ENCODE measurements at regions not wholly inside any gene's neighbourhood (a gene's known extent, or its start where the extent isn't known, plus 50 kb on each side); places are given as distances from the start of the nearest gene placed in this dataset.

GRCh38 chr7:42426163-42426562 is 189.2 kb upstream of the GLI3 start:
- Histone ChIP-seq H3K4me2 (ENCODE audit: low read length) (no peak overlapping the region), H3K79me2 (replicated peaks; ENCODE audit: insufficient read depth, low read length) (no peaks in the 10 kb centered on the region), H3K9me3 (ENCODE audit: low read length) (no peaks in the 10 kb centered on the region), H3K27ac (ENCODE audit: low read length) (no peak overlapping the region), H3F3A (ENCODE audit: insufficient read depth, low read length, poor library complexity, severe bottlenecking) (no peaks in the 10 kb centered on the region), H3K36me3 (ENCODE audit: insufficient read depth, low read length) (no peaks in the 10 kb centered on the region), H3K9ac (ENCODE audit: low read length) (no peak overlapping the region), H3K9me2 (ENCODE audit: insufficient read depth, low read length) (no peaks in the 10 kb centered on the region), H3K4me3 (ENCODE audit: low read length) (no peak overlapping the region), H2AFZ (ENCODE audit: low read depth, low read length) (no peak overlapping the region), H3K27me3 (ENCODE audit: insufficient read depth, low read depth, low read length) (no peaks in the 10 kb centered on the region), H4K20me1 (ENCODE audit: insufficient read depth) (no peaks in the 10 kb centered on the region)
- no peak for TF ChIP-seq EP300 (conservative IDR thresholded peaks at IDR 0.05; ENCODE audit: poor library complexity, severe bottlenecking)
- TF ChIP-seq REST (IDR thresholded peaks at IDR 0.05; ENCODE audit: borderline replicate concordance): no peak
- TF ChIP-seq SMC3 (conservative IDR thresholded peaks at IDR 0.05; ENCODE audit: poor library complexity): no peak
- no peak for TF ChIP-seq RAD21 (conservative IDR thresholded peaks at IDR 0.05)

- H3K9me3 ChIP-seq (ENCODE audit: low read length): no peaks in the 10 kb centered on the region
- TF ChIP-seq REST (IDR thresholded peaks at IDR 0.05; ENCODE audit: borderline replicate concordance) (no peak), MXI1 (conservative IDR thresholded peaks at IDR 0.05; ENCODE audit: poor library complexity, severe bottlenecking) (no peak), EZH2 (IDR thresholded peaks at IDR 0.05; ENCODE audit: borderline replicate concordance, insufficient read depth, low read length, poor library complexity, severe bottlenecking) (no peak), SMC3 (conservative IDR thresholded peaks at IDR 0.05; ENCODE audit: poor library complexity) (no peak), TAF1 (IDR thresholded peaks at IDR 0.05; ENCODE audit: low read depth) (no peak), EP300 (conservative IDR thresholded peaks at IDR 0.05; ENCODE audit: poor library complexity, severe bottlenecking) (no peak), RAD21 (conservative IDR thresholded peaks at IDR 0.05) (no peak), POLR2AphosphoS5 (IDR thresholded peaks at IDR 0.05) (no peak)
- TF ChIP-seq, protein P1, sequence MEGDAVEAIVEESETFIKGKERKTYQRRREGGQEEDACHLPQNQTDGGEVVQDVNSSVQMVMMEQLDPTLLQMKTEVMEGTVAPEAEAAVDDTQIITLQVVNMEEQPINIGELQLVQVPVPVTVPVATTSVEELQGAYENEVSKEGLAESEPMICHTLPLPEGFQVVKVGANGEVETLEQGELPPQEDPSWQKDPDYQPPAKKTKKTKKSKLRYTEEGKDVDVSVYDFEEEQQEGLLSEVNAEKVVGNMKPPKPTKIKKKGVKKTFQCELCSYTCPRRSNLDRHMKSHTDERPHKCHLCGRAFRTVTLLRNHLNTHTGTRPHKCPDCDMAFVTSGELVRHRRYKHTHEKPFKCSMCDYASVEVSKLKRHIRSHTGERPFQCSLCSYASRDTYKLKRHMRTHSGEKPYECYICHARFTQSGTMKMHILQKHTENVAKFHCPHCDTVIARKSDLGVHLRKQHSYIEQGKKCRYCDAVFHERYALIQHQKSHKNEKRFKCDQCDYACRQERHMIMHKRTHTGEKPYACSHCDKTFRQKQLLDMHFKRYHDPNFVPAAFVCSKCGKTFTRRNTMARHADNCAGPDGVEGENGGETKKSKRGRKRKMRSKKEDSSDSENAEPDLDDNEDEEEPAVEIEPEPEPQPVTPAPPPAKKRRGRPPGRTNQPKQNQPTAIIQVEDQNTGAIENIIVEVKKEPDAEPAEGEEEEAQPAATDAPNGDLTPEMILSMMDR (IDR thresholded peaks at IDR 0.05; ENCODE audit: poor library complexity, severe bottlenecking): no peak
- no peak overlapping the region for H3K4me2 ChIP-seq (ENCODE audit: low read length)
- no peak overlapping the region for H3K27ac ChIP-seq (ENCODE audit: low read length)
- H3K9ac ChIP-seq (ENCODE audit: low read length): no peak overlapping the region
- no peaks in the 10 kb centered on the region for H3K27me3 ChIP-seq (ENCODE audit: insufficient read depth, low read depth, low read length)
- H3K9me2 ChIP-seq (ENCODE audit: insufficient read depth, low read length): no peaks in the 10 kb centered on the region
- no peaks in the 10 kb centered on the region for H3K36me3 ChIP-seq (ENCODE audit: insufficient read depth, low read length)
- H3F3A ChIP-seq (ENCODE audit: insufficient read depth, low read length, poor library complexity, severe bottlenecking): no peaks in the 10 kb centered on the region
- H2AFZ ChIP-seq (ENCODE audit: low read depth, low read length): no peak overlapping the region
- H4K20me1 ChIP-seq (ENCODE audit: insufficient read depth): no peaks in the 10 kb centered on the region
- no peak overlapping the region for H3K4me3 ChIP-seq (ENCODE audit: low read length)
- H3K79me2 ChIP-seq (replicated peaks; ENCODE audit: insufficient read depth, low read length): no peaks in the 10 kb centered on the region
Observed at GRCh38 chr7:42414941-42415505, 178.0 kb upstream of the GLI3 start.

Measured in neural cell (in vitro differentiated cells).